ENCODE measurements at regions not wholly inside any gene's neighbourhood (a gene's known extent, or its start where the extent isn't known, plus 50 kb on each side); places are given as distances from the start of the nearest gene placed in this dataset.

GRCh38 chr15:72961346-72961745 lies 90.9 kb upstream of the NEO1 start:
- TF ChIP-seq CTCF (conservative IDR thresholded peaks at IDR 0.05) (no peak), EZH2 (IDR thresholded peaks at IDR 0.05; ENCODE audit: low read depth) (no peak)
